ENCODE measurements at regions not wholly inside any gene's neighbourhood (a gene's known extent, or its start where the extent isn't known, plus 50 kb on each side); places are given as distances from the start of the nearest gene placed in this dataset.

DNA sequence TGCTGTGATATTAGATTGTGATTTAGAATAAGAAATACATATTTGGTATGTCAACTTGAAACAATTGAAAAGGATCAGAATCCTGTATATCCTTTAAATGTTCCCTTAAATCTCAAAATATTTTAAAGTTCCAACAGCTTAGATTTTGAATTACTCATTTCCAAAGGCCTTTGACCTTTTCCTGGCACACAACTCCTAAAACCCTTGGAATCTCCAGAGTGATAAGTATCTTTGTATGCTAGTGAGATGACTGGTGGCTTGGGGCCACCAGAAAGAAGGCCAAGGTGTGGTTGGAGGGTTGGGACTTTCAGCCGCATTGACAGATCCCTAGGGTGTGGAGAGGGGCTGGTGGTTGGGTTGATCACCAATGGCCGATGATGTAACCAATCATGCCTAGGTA, 104.7 kb downstream of the YIPF5 start:
- no peak for TF ChIP-seq SUPT20H (IDR thresholded peaks at IDR 0.05; ENCODE audit: borderline replicate concordance, control insufficient read depth, low read depth, low read length)
- TF ChIP-seq CBX5 (IDR thresholded peaks at IDR 0.05; ENCODE audit: low read depth), result no peak
- TF ChIP-seq, protein P1, sequence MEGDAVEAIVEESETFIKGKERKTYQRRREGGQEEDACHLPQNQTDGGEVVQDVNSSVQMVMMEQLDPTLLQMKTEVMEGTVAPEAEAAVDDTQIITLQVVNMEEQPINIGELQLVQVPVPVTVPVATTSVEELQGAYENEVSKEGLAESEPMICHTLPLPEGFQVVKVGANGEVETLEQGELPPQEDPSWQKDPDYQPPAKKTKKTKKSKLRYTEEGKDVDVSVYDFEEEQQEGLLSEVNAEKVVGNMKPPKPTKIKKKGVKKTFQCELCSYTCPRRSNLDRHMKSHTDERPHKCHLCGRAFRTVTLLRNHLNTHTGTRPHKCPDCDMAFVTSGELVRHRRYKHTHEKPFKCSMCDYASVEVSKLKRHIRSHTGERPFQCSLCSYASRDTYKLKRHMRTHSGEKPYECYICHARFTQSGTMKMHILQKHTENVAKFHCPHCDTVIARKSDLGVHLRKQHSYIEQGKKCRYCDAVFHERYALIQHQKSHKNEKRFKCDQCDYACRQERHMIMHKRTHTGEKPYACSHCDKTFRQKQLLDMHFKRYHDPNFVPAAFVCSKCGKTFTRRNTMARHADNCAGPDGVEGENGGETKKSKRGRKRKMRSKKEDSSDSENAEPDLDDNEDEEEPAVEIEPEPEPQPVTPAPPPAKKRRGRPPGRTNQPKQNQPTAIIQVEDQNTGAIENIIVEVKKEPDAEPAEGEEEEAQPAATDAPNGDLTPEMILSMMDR (IDR thresholded peaks at IDR 0.05 in 2 of 3, conservative IDR thresholded peaks at IDR 0.05 in 1 of 3; ENCODE audit: control insufficient read depth in 2 of 3, extremely low read depth in 1 of 3, insufficient read depth in 1 of 3, low read depth in 3 of 3, low read length in 3 of 3), result no peak
- no peak for TF ChIP-seq EP300 (IDR thresholded peaks at IDR 0.05; ENCODE audit: borderline replicate concordance in 1 of 2, control insufficient read depth in 1 of 2, low read depth in 2 of 2, low read length in 2 of 2)
- no peak for TF ChIP-seq EZH2 (IDR thresholded peaks at IDR 0.05; ENCODE audit: borderline replicate concordance, control insufficient read depth, low read depth, low read length)
- no peak for TF ChIP-seq HCFC1 (IDR thresholded peaks at IDR 0.05; ENCODE audit: low read length)
- no peak for TF ChIP-seq TCF7 (IDR thresholded peaks at IDR 0.05; ENCODE audit: borderline replicate concordance)

All from GM12878 (cell line).